ENCODE measurements at regions not wholly inside any gene's neighbourhood (a gene's known extent, or its start where the extent isn't known, plus 50 kb on each side); places are given as distances from the start of the nearest gene placed in this dataset.
A peak's percentile ranks its signal among the peaks of the same experiment; 100 is the strongest.
"Not testable (repeated sequence)": the region's sequence is repeated elsewhere in the genome, so short reads cannot be mapped to it uniquely, and the experiment has no call there.

DNA sequence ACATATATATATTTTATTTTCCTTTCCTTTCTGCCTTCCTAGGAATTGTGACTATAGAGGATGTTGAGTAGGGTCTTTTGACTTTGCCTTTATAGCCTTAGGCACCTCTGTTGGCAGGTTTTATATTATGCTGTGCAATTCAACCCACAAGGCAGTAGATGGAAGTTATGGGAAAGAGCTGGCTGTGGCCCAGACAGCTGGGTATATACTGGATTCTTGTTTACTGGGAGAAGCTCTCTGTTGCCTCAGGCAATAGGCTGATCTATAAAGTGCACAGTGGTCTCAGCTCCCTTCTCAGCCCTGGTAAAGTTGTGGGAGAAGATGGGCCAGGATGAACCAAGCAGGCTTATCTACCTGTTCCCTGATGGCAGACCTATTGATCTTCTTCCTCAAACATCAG is 342.0 kb downstream of the GBA3 start:
- DNase-seq (ENCODE audit: low spot score) = no peak

- no peak for DNase-seq (ENCODE audit: low spot score)
Observed at GRCh38 chr4:23033796-23034195, 341.1 kb downstream of the GBA3 start.

GRCh38 chr4:23028875-23029274 is 336.1 kb downstream of the GBA3 start:
- DNase-seq (ENCODE audit: low spot score) = no peak

- no peak for DNase-seq (ENCODE audit: low spot score)
Observed at GRCh38 chr4:23023666-23024065, 330.9 kb downstream of the GBA3 start.

- peak; percentile 15 for DNase-seq (ENCODE audit: low spot score)
Observed at GRCh38 chr4:23023121-23023520, 330.4 kb downstream of the GBA3 start.

- peak; percentile 96 for DNase-seq (ENCODE audit: low spot score)
Observed at GRCh38 chr4:23022032-23022431, 329.3 kb downstream of the GBA3 start.

DNA sequence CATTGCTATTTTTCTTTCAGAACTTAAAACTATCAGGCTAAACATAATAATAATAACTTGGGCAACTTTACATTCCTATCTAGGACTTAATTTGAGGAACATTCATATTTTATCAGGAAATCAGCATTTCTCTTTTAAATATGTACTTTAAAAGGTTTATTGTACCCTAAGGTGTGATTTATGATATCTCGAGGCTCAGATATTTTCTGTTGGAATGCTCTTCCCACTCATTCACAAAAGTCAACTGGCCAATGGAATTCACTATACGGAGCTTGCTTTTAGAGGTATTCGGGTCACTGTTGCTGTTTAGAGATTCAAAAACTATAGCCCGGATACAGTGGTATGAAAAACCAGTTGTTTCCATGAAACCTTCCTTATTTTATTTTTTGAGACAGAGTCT is 328.3 kb downstream of the GBA3 start:
- DNase-seq (ENCODE audit: low spot score) = no peak

GRCh38 chr4:23020399-23020798 is 327.7 kb downstream of the GBA3 start:
- DNase-seq (ENCODE audit: low spot score) = not testable (repeated sequence)

DNA sequence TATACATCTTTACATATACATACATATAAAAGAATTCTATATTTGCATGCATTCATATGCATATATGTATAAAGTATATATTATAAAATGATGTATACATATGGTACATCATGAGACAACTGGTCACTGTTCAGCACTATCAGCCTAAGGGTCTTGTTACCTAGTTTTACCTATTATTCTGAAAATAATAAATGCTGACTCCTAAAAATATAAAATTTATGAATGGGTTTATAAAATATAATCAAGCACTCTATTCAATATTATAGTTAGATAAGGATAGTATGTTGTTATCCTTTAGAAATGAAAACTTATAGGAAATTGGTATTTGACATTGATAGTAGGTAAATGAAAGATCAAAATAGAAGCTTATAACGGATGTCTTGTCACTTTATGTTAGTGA is 324.2 kb downstream of the GBA3 start:
- DNase-seq (ENCODE audit: low spot score) = no peak

- DNase-seq (ENCODE audit: low spot score) = no peak
Observed at GRCh38 chr4:23015821-23016220, 323.1 kb downstream of the GBA3 start.

GRCh38 chr4:23009093-23009492 is 316.4 kb downstream of the GBA3 start:
- DNase-seq (ENCODE audit: low spot score) = no peak

- DNase-seq (ENCODE audit: low spot score) = peak; percentile 59
Observed at GRCh38 chr4:23006756-23007155, 314.0 kb downstream of the GBA3 start.

GRCh38 chr4:23005691-23006090 is 313.0 kb downstream of the GBA3 start:
- peak; percentile 51 for DNase-seq (ENCODE audit: low spot score)

- DNase-seq (ENCODE audit: low spot score) = no peak
Observed at GRCh38 chr4:23001478-23001877, 308.7 kb downstream of the GBA3 start.

GRCh38 chr4:22999419-22999818 is 306.7 kb downstream of the GBA3 start:
- peak; percentile 54 for DNase-seq (ENCODE audit: low spot score)

DNA sequence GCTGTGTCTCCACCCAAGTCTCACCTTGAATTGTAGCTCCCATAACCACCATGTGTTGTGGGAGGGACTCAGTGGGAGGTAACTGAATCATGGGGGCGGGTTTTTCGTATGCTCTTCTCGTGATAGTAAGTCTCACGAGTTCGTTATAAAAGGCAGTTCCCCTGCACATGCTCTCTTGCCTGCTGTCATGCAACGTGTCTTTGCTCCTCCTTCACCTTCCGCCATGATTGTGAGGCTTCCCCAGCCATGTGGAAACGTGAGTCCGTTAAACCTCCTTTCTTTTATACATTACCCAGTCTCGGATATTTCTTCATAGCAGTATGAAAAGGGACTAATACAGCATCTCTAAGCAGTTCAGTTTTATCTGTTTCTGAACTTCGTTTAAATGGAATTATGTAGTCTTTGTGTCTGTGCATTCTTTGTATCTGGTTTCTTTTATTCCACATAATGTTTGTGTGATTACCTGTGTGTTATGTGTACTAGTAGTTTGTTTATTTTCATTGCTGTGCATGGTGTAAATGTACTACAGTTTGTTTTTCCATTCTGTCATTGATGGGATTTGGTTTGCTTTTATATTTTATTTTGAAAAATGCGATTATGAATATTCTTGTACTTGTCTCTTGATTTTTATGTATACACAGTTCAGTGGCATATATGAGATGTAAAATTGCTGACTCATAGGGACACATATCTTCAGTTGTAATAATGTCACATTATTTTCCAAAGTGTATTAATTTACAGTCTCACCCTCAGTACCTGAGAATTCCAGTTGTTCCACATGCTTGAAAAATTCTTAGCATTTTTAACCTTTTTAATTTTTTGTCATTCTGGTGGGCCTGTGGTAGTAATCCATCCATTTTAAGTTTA is 304.9 kb downstream of the GBA3 start:
- no peak for DNase-seq (ENCODE audit: low spot score)

DNA sequence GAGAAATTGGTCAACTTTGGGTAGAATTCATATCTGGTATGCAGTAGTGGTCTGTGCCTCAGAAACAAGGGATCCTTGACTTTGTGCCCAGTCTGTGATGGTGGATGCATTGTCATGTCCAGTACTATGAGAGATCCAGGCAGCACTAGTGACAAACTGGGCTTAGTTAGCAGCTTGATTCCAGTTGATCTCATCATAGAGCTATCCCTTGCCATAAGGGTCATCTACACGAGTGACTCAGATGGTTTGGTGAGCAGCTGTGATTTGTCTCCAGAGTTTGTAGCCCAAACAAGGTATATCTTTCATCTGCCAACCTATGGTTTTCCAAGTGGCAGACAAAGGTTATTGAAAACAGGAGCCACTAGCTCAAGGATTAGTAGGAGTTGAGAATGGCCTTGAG is 298.8 kb downstream of the GBA3 start:
- peak; percentile 23 for DNase-seq (ENCODE audit: low spot score)

DNA sequence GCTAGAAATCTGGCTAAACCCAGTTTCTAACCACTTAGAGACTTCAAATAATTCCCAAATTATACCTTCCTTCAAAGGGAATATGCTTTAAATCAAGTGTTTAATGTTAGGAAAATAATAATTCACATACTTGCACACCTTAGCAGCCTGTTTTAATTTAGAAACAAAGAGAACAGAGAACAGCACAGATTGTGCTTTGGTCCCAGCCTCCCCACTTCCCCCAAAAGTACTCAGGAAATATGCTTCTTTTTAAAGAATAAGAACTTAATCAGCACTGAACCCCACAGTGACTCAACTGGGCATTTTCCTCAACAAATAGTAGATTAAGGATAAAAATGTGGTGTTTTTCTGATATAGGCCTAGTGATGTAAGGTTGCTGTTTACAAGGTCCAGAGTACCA is 295.8 kb downstream of the GBA3 start:
- no peak for DNase-seq (ENCODE audit: low spot score)

DNA sequence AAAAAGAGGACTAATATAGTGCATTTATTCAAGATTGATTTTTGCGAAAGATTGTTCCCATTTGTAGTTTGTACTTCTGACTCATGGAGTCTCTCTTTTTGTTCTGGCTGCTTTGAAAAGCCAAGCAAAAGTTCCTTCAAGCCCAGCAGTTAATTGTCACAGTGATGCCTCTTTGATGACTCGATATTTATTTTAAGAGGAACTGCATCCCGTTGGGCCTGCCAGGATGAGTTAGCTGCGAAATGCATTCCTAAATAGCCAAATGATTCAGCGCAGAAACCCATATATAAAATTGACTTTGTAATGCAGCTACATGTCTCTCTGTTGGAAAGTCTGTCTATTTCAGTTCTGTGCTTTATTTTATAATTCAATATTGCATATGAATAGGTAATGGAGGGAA is 295.1 kb downstream of the GBA3 start:
- DNase-seq (ENCODE audit: low spot score) = peak; percentile 84

DNA sequence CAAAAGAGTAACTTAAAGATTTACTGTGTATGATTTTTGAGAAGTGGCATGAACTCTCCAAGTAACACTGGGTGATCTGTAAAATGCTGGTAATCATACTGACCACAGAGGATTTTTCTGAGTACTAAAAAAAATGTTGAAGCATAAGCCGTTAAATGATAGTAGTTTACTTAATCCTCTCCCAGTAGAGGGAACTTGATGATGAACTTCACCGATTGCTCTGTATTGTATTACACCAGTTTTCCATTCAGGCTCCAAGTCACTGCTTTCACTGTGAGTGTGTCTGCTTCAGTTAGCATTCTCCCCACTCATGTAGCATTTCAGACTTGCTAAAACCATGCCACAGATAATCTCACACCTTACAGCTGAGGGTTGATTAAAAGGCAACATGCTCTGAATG is 294.1 kb downstream of the GBA3 start:
- peak; percentile 25 for DNase-seq (ENCODE audit: low spot score)

GRCh38 chr4:22986262-22986661 is 293.5 kb downstream of the GBA3 start:
- peak; percentile 64 for DNase-seq (ENCODE audit: low spot score)

DNA sequence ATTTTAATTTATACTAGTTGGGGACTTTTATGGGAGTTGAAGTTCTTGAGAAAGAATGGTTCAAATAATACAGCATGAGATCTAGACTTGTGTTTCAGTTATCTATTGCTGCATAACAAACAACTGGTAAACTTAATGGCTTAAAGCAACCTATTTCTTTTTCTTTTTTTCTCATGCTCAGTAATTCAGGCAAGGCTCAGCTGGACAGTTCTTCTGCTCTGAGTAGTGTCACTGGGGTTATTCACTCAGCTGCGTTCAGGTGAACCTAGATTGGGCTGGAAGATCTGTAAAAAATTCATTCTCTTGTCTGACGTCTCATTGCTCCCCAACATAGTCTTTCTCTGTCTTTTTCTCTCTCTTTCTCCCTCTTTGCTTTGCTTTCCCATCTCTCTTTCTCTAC is 291.7 kb downstream of the GBA3 start:
- DNase-seq (ENCODE audit: low spot score) = no peak

GRCh38 chr4:22978656-22979055 is 285.9 kb downstream of the GBA3 start:
- peak; percentile 93 for DNase-seq (ENCODE audit: low spot score)

DNA sequence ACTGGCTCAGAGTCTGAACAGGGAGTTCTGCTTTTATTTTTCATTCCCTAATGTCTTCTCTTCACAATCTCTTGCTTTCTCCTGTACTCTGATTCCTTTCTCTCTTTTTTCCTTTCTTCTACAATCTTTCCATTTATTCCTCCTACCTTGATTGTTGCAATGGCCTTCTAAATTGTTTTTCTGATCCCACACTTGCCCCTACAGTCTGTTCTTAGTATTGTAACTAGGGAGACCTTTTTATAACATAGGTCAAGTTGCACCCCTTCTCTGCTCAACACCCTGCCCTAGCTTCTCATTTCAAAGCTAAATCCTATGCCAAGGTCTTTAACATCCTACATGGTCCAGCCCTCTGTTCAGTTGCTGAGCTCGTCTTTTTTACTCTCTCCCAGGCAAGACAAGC is 277.9 kb downstream of the GBA3 start:
- DNase-seq (ENCODE audit: low spot score) = no peak
